Suprapubic skin (tissue), 4 donors: ENCODE measurements at regions not wholly inside any gene's neighbourhood (a gene's known extent, or its start where the extent isn't known, plus 50 kb on each side); places are given as distances from the start of the nearest gene placed in this dataset.

Experiments
- EP300 ChIP-seq: sonication (generic); formaldehyde crosslinking; IDR thresholded peaks from one replicate; pipeline ENCODE4 v1.6.1; 2017; ENCODE audit warnings: antibody characterized with exemption
- POLR2A ChIP-seq, 2 donors: fragments of 450-650 bp; IDR thresholded peaks; one replicate each; pipeline ENCODE4 v1.6.1; 2017; ENCODE audit warnings: antibody characterized with exemption in 2 of 2, mild to moderate bottlenecking in 2 of 2, moderate library complexity in 2 of 2
- POLR2AphosphoS5 ChIP-seq, 3 donors: sonication (generic); formaldehyde crosslinking; IDR thresholded peaks; one replicate each; pipeline ENCODE4 v1.6.1; 2017; ENCODE audit warnings: antibody characterized with exemption in 3 of 3
- TF ChIP-seq, protein P1 (sequence below), 2 donors: fragments of 200-600 bp in 1 of 2; fragments of 450-650 bp in 1 of 2; sonication (generic) in 1 of 2; IDR thresholded peaks; one replicate each; pipeline ENCODE4 v1.5.1; 2016 to 2019; ENCODE audit warnings: antibody characterized with exemption in 2 of 2, mild to moderate bottlenecking in 1 of 2, moderate library complexity in 1 of 2

DNA sequence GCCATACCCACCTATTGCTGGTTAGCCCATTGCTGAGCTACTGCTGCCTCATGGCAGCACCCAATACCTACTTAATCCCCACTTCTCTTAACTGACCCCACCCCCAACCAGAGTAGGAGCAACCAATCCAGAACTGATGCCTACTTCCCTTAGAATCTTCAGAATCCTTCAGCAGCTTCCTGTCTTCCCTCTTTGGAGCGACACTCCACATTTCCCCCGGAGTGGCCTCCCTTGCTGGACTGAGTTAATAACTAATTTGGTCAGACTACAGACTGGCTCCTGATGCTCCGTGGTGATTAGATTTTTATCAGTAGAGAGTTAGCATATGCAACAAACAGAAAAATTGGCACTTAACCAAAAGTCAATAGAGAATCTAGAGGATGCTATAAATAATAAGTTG, 51.2 kb upstream of the UBR2 start:
- TF ChIP-seq, protein P1, sequence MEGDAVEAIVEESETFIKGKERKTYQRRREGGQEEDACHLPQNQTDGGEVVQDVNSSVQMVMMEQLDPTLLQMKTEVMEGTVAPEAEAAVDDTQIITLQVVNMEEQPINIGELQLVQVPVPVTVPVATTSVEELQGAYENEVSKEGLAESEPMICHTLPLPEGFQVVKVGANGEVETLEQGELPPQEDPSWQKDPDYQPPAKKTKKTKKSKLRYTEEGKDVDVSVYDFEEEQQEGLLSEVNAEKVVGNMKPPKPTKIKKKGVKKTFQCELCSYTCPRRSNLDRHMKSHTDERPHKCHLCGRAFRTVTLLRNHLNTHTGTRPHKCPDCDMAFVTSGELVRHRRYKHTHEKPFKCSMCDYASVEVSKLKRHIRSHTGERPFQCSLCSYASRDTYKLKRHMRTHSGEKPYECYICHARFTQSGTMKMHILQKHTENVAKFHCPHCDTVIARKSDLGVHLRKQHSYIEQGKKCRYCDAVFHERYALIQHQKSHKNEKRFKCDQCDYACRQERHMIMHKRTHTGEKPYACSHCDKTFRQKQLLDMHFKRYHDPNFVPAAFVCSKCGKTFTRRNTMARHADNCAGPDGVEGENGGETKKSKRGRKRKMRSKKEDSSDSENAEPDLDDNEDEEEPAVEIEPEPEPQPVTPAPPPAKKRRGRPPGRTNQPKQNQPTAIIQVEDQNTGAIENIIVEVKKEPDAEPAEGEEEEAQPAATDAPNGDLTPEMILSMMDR (IDR thresholded peaks at IDR 0.05): no peak
- TF ChIP-seq EP300: no peak
- TF ChIP-seq POLR2A (IDR thresholded peaks at IDR 0.05): no peak
- no peak for TF ChIP-seq POLR2AphosphoS5 (IDR thresholded peaks at IDR 0.05)
